Neutrophil (primary cell): ENCODE measurements at regions not wholly inside any gene's neighbourhood (a gene's known extent, or its start where the extent isn't known, plus 50 kb on each side); places are given as distances from the start of the nearest gene placed in this dataset.

Experiments
- H3K27ac ChIP-seq: fragments of 200-600 bp; sonication (generic); 2 replicates; pipeline ENCODE4 v1.5.1; 2016; ENCODE audit warnings: mild to moderate bottlenecking, moderate library complexity
- H3K27me3 ChIP-seq: fragments of 200-600 bp; sonication (generic); 2 replicates; pipeline ENCODE4 v1.6.0; 2016; ENCODE audit warnings: mild to moderate bottlenecking
- H3K36me3 ChIP-seq: fragments of 200-600 bp; sonication (generic); 2 replicates; pipeline ENCODE4 v1.5.1; 2017
- H3K4me1 ChIP-seq, 2 experiments: fragments of 200-600 bp in 1 of 2; sonication (generic) in 1 of 2; 1 replicate in 1 of 2; 2 replicates in 1 of 2; pipeline versions ENCODE4 v1.5.1 to v1.6.1; 2013 to 2016; ENCODE audit warnings: low read depth in 1 of 2, low read length in 1 of 2, mild to moderate bottlenecking in 1 of 2, moderate library complexity in 1 of 2; ENCODE audit not compliant: control insufficient read depth in 1 of 2, insufficient read depth in 1 of 2
- H3K4me3 ChIP-seq, 2 experiments: fragments of 200-600 bp in 1 of 2; sonication (generic) in 1 of 2; 1 replicate in 1 of 2; 2 replicates in 1 of 2; pipeline ENCODE4 v1.5.1; 2013 to 2016; ENCODE audit warnings: low read depth in 1 of 2, low read length in 1 of 2, mild to moderate bottlenecking in 1 of 2, moderate library complexity in 1 of 2
- H3K9me3 ChIP-seq: fragments of 200-600 bp; sonication (generic); 2 replicates; pipeline ENCODE4 v1.5.1; 2016
- CTCF ChIP-seq: fragments of 200-600 bp; sonication (generic); IDR thresholded peaks from 2 replicates; pipeline ENCODE4 v1.5.1; 2016; ENCODE audit warnings: antibody characterized with exemption

- H3K36me3 ChIP-seq, result no peaks in the 10 kb centered on the region
- no peaks in the 10 kb centered on the region for H3K4me1 ChIP-seq
- no peak for TF ChIP-seq CTCF
- no peak overlapping the region for H3K4me3 ChIP-seq
- no peak overlapping the region for H3K27ac ChIP-seq
- H3K9me3 ChIP-seq, result no peaks in the 10 kb centered on the region
- H3K27me3 ChIP-seq, result no peaks in the 10 kb centered on the region
Measured at GRCh38 chr22:47902646-47903180, 1140.3 kb downstream of the TBC1D22A start.

GRCh38 chr22:47901911-47902310 lies 1139.5 kb downstream of the TBC1D22A start:
- no peak overlapping the region for H3K27ac ChIP-seq
- no peaks in the 10 kb centered on the region for H3K9me3 ChIP-seq
- H3K4me3 ChIP-seq, result no peak overlapping the region
- no peaks in the 10 kb centered on the region for H3K27me3 ChIP-seq
- no peaks in the 10 kb centered on the region for H3K36me3 ChIP-seq
- H3K4me1 ChIP-seq, result no peaks in the 10 kb centered on the region
- TF ChIP-seq CTCF, result no peak

- H3K9me3 ChIP-seq, result no peaks in the 10 kb centered on the region
- TF ChIP-seq CTCF, result no peak
Measured at GRCh38 chr22:47899894-47900293, 1137.4 kb downstream of the TBC1D22A start.

GRCh38 chr22:47898946-47899345 lies 1136.5 kb downstream of the TBC1D22A start:
- Histone ChIP-seq H3K27me3 (no peaks in the 10 kb centered on the region), H3K4me1 (no peaks in the 10 kb centered on the region), H3K27ac (no peak overlapping the region), H3K36me3 (no peaks in the 10 kb centered on the region), H3K4me3 (no peak overlapping the region), H3K9me3 (no peaks in the 10 kb centered on the region)
- no peak for TF ChIP-seq CTCF

More at GRCh38 chr22:47899894-47900293, 1137.4 kb downstream of the TBC1D22A start:
- no peak overlapping the region for H3K4me3 ChIP-seq
- no peaks in the 10 kb centered on the region for H3K27me3 ChIP-seq
- no peaks in the 10 kb centered on the region for H3K4me1 ChIP-seq
- H3K27ac ChIP-seq, result no peak overlapping the region
- no peaks in the 10 kb centered on the region for H3K36me3 ChIP-seq

GRCh38 chr22:47891609-47892008 lies 1129.2 kb downstream of the TBC1D22A start:
- no peak for TF ChIP-seq CTCF
- Histone ChIP-seq H3K27me3 (no peaks in the 10 kb centered on the region), H3K27ac (no peak overlapping the region), H3K4me3 (no peak overlapping the region), H3K9me3 (no peaks in the 10 kb centered on the region), H3K4me1 (no peaks in the 10 kb centered on the region), H3K36me3 (no peaks in the 10 kb centered on the region)

GRCh38 chr22:47888817-47889216 lies 1126.4 kb downstream of the TBC1D22A start:
- Histone ChIP-seq H3K4me3 (no peak overlapping the region), H3K4me1 (no peaks in the 10 kb centered on the region), H3K27me3 (no peaks in the 10 kb centered on the region), H3K36me3 (no peaks in the 10 kb centered on the region), H3K27ac (no peak overlapping the region), H3K9me3 (no peaks in the 10 kb centered on the region)
- TF ChIP-seq CTCF, result no peak
